GM19324 (cell line): ENCODE measurements at regions not wholly inside any gene's neighbourhood (a gene's known extent, or its start where the extent isn't known, plus 50 kb on each side); places are given as distances from the start of the nearest gene placed in this dataset.

Source experiments
- ATAC-seq: cut with Tn5 transposase; IDR thresholded peaks from one replicate; pipeline ENCODE4 v1.9.1; 2021; ENCODE audit warnings: mild to moderate bottlenecking, moderate library complexity; ENCODE audit not compliant: unreplicated experiment, low FRiP score

DNA sequence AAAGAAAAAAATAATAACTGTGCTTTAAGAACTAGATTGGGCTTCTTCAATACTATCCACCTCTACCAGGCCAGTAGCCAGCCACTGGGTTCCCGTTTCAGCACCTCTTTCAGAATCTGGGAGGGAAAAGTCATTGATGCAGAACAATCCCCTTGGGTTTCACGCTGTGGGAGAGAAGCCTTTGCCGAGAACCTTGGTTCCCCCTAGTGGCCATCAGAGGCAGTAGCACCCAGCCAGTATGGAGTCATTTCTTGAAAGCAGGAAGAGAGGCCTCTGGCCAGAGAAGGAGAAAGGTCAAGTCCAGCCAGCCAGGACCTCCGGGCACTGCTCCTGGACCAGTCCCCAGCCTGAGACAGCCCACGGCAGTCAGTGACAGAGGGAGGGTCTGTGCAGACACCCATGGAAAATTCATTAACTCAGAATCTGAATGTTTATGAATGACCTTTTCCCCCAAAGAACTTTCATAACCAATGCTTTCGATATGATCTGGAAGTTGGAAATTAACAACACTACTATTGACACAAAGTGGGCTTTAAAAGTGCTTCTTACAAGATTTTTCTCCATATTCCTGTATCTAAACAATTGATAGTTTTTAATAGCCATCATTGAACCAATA lies 51.2 kb upstream of the CDH5 start:
- peak; percentile 72 for ATAC-seq

DNA sequence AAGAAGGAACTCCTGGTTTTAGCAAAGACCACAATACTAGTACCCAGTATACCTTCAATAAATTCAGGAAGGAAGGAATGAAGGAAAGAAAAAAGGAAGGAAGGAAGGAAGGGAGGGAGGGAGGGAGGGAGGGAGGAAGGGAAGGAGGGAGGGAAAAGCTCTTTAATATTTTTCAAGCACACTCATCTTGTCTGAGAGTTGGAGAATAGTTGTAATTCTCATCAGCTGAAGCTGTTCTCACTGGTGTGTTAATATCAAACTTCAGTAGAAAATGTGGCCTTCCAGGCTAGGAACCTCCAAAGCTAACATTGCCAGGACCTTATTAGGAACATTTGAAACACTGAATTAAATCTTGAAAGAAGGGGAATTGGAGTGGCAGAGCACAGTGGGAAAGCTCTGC lies 55.2 kb upstream of the CDH5 start:
- no peak for ATAC-seq

DNA sequence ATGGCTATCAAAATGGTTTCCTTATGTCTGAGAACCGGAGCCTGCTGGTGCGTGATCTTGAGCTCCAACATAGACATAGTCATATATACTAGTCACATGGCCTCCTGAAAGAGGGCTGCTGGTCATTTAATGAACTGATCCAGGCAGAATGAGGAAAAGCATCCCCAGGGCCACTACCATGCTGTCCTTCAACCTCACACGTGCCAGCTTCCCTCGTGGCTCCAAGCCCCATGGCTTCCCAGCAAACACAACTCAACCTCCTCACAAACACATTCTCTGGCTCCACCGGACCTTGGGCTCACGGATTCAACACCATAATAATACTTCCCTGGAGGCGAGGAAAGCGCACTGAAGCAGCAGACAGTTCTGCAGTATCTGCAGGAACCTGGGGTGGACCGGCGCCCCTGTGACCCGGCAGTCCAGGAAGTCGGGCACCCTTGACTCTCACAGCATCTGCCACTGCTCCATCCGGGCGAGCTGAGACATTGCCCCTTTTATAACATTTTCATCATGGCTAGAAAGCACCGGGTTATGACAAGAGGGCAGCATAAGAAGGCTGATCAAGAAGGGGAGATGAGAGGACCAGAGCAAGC lies 57.2 kb upstream of the CDH5 start:
- ATAC-seq: no peak

DNA sequence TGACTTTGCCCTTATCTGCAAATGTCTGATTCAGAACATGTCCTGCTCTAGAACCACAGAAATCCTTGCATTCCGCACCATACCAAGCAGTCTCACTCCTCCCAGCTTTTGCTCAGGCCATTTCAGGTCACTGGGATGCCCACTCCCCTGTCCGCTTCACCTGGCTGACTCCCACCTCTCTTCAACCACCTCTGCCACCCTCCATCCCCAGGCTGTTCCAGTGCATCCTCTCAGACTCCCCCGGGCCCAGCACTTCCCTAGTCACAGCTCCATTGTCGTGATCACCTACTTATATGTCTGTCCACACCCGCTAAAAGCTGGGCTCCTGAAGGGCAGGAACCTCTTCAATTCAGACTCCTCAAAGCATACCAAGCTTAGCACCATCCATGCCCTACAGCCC lies 58.4 kb upstream of the CDH5 start:
- ATAC-seq: no peak

DNA sequence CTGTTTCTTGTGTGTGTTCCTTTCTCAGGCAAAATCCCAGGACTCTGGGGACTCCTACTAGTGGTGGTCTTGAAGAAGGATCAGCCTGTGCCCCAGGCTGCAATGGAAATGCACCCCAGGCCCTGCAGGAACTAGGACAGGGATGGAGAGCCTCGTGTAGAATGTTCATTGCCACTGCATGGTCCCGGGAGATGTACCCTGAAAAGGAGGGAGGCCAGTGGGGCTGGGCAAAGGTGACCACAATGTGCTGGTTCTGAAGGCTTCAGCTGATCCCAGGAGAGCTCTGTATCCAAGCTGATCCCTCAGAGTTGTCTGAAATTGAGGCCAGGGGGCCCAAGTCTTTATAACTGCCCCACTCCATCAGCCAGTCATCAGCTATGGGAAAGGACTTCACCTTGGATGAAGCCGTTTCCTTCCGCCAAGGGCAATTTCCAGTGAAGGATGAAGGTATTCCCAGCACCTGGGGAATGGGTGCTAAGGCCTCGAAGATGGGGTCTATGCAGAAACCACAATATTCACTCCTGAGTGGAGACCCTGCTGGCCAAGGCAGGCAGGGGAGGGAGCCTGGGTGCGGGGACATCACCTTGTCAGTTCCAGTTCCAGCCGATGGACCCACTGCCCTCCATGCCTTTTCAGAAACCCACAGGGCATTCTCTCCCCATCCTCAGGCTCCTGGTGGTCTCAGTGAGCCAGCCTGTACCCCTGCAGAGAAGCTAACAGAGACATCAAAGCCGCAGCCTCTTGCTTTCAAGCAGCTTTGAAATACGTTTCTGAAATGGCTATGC lies 59.9 kb upstream of the CDH5 start:
- ATAC-seq: no peak

DNA sequence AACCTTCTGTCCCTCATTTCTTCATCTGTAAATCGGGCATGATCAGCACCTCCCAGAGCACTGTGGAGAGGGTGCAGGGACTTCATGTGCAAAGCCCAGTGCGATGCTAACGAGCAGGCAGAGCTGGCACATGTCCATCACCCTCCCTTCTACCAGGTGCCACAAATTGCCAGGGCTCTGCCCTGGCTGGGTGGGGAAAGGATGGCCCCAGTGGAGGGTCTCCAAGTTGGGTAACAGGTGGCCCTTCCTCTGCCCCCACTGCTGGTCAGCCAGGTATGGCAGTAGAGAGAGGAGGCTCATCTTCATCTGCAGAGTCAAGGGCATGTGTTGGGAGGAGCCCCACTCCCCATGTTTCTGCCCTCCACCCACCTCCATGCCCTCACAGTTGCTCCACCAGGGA lies 61.5 kb upstream of the CDH5 start:
- no peak for ATAC-seq

DNA sequence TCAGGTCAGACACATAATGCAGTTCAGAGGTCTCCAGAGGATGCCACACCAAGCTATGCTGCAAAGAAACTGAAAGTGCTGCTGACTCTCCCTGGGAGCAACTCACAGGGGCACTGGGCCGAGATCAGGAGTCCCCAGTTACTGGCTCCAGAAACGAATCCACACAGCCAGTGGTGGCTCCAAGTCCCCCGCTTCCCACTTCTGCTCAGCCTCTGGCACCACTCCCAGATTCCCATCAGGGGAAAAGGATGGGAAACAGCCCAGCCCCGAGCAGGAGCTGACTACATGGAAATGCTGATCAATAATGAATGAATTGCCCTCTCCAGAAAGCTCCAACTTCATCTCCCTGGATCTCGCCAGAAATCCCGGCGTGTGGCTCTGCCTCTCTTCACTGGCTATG lies 62.3 kb upstream of the CDH5 start:
- ATAC-seq: no peak

DNA sequence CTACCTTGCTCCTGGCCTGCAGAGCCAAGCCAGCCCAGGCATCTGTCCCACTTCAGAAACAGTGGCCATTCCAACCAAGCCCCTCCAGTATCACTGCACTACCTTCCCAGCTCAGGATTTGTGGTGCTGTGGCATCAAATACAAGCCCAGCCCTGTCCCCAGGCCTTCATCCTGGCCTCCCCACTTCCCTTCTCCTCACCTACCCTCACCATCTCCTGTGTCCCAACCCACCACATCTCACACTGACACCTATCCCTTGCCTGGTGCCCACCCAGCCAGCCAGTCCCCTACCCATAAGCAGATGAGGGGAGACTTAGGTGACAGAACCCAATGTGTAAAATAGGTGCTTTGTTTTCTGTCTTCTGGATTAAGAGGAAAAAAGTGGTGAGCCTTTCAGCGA lies 66.0 kb upstream of the CDH5 start:
- ATAC-seq: no peak

DNA sequence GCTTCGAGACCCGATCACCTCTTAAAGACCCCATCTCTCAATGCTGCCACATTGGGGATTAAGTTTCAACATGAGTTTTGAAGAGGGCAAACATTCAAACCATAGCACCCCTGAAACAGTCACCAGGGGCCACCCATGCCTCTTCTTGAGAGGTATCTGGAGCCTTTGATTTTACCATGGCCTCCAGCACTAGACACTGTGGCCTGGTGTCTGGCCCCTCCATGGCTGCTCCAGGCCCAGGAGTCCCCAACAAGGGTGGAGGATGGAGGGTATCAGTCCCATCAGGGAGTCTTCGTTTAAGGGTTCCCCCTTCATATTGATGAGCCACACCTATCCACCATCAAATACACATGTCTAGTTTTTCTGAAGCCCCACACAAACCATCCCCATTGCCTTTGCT lies 66.5 kb upstream of the CDH5 start:
- ATAC-seq: no peak

DNA sequence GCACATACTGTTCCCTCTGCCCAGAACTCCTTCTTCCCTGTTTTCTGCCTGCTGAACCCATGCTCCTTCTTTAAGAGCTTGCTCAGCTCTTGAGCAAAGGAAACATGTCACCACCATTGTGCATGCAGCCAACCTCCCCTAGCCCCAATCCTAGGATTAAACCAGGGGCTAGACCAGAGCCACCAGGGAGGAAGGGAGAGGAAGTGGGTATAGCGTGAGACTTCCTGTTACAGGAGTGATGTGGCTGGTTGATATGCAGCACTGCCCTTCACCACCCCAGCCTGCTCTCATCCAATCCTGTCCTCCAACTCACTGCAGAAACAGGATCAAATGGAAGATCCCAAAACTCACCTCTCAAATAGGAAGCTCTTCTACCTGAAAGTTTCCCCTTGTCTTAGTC lies 67.1 kb upstream of the CDH5 start:
- no peak for ATAC-seq

DNA sequence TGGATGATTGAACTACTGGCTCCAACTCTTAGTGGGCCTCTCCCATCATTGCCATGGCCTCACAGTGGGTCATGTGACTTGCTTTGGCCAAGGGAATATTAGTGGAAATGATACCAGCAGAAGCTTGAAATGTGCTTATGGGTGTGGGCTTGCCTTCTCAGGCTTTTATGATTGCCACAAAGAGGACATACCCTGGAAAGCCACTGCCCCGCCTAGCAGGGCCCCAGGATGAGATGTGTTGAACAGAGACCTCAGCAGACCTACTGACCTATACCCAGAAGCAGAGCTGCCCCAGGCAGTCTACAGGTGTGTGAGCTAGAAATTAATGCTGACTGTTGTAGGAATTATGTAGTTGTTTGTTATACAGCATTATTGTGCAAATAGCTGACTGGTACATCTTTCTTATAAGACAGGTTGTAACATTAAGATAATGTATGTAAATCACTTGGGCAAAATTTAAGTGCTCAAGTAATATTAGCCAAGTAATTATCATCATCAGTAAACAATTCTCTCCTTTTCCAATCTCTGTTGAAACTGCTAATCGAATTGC lies 67.8 kb upstream of the CDH5 start:
- ATAC-seq: no peak

DNA sequence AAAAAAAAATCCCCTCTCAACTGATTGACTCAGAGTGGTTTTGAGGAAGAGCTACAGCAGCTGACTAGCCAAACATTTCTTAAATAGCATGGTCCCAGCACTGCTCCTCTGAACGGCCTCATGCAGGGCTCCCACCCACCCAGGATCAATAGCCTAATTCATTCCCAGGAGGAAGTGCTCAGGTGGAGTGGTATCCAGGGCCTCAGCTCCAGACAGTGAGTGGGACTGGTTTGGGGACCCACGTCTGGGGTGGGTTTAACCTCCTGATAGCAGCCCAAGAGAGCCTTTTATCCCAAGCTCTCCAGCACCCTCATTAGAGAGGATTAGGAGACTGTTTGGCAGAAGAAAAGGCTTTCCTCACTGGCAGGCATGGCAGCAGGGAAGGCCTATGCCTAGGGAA lies 68.5 kb upstream of the CDH5 start:
- no peak for ATAC-seq

DNA sequence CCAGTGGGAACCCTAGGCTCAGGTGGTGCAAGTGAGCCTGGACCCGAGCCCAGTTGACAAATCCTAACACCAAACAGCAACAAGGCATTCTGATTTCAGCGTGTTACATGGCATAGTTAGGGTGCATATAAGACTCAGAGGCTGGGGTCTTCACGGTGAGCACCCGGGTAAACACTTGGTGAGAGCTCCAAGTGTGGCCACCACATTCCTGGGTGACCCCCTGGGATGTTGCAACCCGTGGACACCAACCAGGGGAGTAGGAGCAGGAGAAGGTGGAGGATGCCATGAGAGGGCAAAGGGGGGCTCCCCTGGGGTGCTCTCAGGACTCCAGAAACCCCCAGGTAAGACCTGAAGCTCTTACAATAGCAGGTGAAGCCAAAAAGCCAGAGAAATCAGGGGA lies 69.9 kb upstream of the CDH5 start:
- no peak for ATAC-seq

DNA sequence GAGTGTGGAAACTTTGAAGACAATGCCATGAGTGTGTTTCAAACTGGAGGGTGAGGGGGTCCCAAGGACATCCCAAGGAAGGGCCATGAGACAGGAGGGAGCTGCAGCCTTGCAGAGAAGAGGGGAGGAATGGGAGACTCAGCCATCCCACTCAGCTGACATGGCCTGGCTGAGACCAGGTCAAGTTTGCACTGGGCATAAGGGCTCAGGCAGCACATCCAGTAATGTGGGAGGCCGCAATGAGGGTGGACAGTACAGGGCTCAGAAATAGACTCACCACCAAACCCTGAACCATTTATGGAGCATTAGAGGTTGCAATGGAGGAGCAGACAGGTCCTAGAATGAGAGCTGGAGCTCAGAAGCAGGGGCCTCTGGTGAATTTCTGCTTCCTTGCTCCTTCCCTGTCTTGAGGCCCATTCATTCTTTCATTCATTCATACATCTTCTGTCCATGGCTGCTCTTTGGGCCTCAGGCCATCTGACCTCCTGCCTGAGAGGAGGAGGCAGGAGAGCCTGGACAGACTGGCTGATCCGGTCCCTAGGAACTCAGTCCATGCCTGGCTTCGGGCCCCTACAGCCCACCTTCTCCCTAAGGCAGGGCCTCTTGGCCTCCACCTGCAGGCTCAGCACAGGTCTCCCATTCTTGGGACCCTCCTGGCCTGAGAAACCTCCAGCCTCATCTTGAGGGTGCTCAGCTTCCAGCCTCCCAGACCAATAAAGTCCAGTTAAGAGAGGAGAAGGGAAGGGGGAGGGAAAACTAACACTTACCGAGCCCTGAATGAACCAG lies 70.5 kb upstream of the CDH5 start:
- no peak for ATAC-seq

DNA sequence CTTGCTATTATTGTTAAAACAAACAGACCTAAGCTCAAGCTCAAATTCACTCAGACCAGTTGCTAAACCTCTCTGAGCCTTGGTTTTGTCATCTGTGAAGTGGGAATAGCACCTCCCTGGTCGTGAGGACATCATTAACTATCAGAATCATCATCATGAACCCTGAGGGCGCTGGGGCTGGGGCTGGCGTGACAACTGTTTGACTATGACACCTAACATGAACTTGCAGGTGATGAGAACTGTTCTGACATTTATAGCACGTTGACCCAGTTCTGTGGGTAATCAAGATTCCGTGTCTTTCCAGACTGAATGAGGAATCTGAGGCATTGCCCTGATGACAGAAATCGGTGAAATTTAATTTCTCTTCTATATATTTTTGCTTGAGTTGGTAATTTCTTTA lies 71.3 kb upstream of the CDH5 start:
- no peak for ATAC-seq

DNA sequence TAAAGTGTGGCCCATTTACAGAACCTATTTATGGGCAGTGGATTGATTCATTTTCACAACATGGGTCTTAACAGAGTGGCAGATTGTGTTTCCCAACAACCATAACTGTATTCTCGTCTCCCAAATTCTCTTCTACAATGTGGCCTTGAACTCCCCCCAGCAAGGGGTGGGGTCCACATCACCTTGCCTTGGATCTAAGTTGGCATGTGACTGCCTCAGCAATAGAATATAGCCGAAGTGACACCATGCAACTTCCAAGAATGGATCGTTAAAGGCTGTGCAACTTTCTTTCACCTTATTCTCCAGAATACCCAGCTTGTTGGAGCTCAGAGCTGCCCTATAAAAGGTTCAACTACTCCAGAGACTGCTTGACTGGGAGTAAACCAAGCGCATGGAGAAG lies 72.0 kb upstream of the CDH5 start:
- ATAC-seq: no peak

DNA sequence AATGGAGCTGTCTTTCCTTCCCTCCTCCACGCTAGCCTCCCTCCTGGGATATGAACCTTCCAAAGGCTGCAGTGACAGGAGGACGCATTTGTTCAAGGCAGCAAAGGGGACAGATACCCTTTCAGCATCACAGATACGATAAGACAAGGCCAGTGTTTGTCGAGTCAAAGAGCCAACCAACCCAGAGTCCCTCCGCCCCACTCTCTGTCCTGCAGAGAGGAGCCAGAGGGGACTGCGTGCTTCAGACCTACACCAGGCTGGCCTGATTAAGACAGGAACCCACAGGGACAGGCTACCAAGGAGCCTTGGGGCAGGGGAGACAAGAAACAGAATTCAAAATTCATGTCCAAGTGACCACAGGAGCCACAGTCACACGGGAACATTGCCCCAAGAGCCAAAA lies 72.6 kb upstream of the CDH5 start:
- no peak for ATAC-seq

DNA sequence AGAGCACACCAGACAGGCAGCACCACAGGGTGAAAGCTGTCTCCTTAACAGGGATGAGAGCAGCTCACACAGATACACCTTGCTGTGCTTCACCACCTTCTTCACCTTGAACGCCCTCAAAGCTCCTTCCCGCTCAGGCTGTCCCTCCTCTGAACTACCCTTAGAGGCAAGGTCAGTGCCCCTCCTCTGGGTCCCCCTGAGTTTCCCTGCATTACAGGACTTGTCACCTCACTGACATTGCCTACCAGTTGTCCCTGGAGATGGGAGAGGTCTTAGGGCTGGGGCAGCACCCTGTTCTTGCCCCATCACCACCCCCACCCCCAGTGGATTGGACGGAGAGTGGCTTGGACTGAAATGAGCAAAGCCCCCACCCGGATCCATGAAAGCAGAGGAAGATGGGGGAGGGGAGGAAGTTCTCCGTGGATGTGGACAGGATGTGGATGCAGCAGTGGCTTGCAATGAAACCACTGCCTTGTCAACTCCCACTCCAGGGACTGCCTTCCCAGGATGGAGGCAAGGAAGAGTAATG lies 73.2 kb upstream of the CDH5 start:
- no peak for ATAC-seq

DNA sequence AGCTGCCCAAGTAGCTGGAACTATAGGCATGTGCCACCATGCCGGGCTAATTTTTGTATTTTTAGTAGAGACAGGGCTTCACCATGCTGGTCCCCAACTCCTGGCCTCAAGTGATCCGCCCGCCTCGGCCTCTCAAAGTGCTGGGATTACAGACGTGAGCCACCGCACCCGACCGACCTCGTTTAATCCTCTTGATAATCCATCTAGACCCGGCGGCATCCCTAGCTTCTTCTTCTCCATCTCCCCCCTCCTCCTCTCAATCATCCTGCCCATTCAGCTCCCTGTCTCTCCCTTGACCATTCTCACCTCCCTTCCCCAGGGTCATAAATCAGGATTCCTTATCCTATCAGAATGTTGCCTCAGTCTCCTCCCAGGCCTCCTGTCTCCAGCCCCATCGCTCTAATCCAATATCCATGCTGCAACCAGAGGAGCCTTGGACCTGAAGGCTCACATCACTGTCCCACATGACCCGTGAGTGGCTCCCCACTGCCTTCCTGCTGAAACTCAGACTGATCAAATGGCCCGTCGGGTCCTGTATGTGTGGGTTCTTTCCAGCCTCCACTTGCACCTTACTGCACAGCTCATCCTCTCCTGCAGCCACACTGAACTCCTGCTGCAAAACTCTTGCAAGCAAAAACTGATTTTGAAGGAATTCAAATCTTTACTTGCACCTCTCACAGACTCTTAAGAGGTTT lies 74.1 kb upstream of the CDH5 start:
- ATAC-seq: no peak

DNA sequence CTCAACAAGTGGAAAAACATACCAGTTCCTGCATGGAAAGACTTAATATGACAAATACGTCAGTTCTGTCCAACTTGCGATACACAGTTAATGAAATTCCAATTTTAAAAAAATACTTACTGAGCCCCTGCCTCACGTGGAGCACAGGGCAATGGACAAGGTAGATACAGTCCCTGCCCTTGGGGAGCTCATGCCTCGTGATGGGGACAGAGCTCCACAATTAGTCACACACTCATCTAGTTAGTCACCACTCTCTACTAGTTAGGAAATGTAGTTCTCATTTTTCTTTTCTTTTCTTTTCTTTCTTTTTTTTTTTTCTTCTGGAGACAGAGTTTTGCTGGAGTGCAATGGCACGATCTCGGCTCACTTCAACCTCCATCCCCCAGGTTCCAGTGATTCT lies 74.7 kb upstream of the CDH5 start:
- ATAC-seq: no peak
